Gastrocnemius medialis (tissue), 4 donors: ENCODE measurements at regions not wholly inside any gene's neighbourhood (a gene's known extent, or its start where the extent isn't known, plus 50 kb on each side); places are given as distances from the start of the nearest gene placed in this dataset.

Experiments used
- CTCF ChIP-seq, 5 experiments: fragments of 450-650 bp in 3 of 5; fragments of 200-600 bp in 2 of 5; sonication (generic) in 2 of 5; IDR thresholded peaks in 4 of 5; conservative IDR thresholded peaks in 1 of 5; 1 replicate in 4 of 5; 2 replicates in 1 of 5; pipeline ENCODE4 v1.5.1; 2016 to 2019; ENCODE audit warnings: antibody characterized with exemption in 5 of 5, mild to moderate bottlenecking in 3 of 5, moderate library complexity in 3 of 5
- POLR2A ChIP-seq, 2 donors: fragments of 450-650 bp; IDR thresholded peaks; one replicate each; pipeline ENCODE4 v1.6.1; 2017; ENCODE audit warnings: antibody characterized with exemption in 2 of 2, mild to moderate bottlenecking in 2 of 2, moderate library complexity in 2 of 2

DNA sequence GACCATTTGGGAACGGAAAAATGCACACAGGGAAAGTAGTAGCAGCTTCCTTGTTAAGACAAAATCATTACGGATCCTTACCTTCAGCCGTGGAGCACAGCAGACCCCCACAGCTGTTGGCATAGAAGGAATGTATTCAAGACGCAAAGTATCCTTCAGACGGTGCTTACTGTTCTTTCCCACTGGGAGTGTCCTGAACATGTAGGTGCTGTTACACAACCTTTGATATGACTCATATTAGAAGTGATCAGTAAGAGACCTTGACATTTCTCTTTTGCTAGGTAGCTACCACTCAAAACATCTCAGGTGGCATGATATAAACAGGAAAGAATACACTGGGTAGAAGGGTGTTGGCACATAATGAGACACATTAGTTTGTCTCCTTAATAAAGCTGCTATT, 154.0 kb upstream of the FMR1 start:
- no peak for TF ChIP-seq CTCF (IDR thresholded peaks at IDR 0.05 in 4 of 5, conservative IDR thresholded peaks at IDR 0.05 in 1 of 5)
- TF ChIP-seq POLR2A (IDR thresholded peaks at IDR 0.05): no peak
